ENCODE measurements at regions not wholly inside any gene's neighbourhood (a gene's known extent, or its start where the extent isn't known, plus 50 kb on each side); places are given as distances from the start of the nearest gene placed in this dataset.
"Not testable (repeated sequence)": the region's sequence is repeated elsewhere in the genome, so short reads cannot be mapped to it uniquely, and the experiment has no call there.

GRCh38 chr2:143994961-143995360 lies 525.0 kb downstream of the ZEB2 start (continued):
- no peak for TF ChIP-seq TSHZ2 (CRISPR knock-in tag; IDR thresholded peaks at IDR 0.05)

- ATAC-seq, result not testable (repeated sequence)
These were observed 528.3 kb downstream of the ZEB2 start for GRCh38 chr2:143991596-143991995.

GRCh38 chr2:143988082-143988481 lies 531.8 kb downstream of the ZEB2 start:
- no peak for TF ChIP-seq GLIS3 (CRISPR knock-in tag; IDR thresholded peaks at IDR 0.05)
- TF ChIP-seq TCF4 (CRISPR knock-in tag; IDR thresholded peaks at IDR 0.05; ENCODE audit: borderline replicate concordance), result no peak
- TF ChIP-seq CSRNP3 (CRISPR knock-in tag; IDR thresholded peaks at IDR 0.05), result no peak
- TF ChIP-seq OSR1 (CRISPR knock-in tag; IDR thresholded peaks at IDR 0.05), result no peak
- TF ChIP-seq ISL1 (CRISPR knock-in tag; IDR thresholded peaks at IDR 0.05), result no peak
- no peak for TF ChIP-seq ZFP3 (CRISPR knock-in tag; IDR thresholded peaks at IDR 0.05)
- no peak for TF ChIP-seq ARNTL (CRISPR knock-in tag; IDR thresholded peaks at IDR 0.05; ENCODE audit: borderline replicate concordance, low read depth)
- TF ChIP-seq BACH2 (CRISPR knock-in tag; IDR thresholded peaks at IDR 0.05; ENCODE audit: borderline replicate concordance), result no peak
- no peak for TF ChIP-seq ESRRG (CRISPR knock-in tag; IDR thresholded peaks at IDR 0.05)
- TF ChIP-seq TSHZ2 (CRISPR knock-in tag; IDR thresholded peaks at IDR 0.05), result no peak
- TF ChIP-seq CREB5 (CRISPR knock-in tag; IDR thresholded peaks at IDR 0.05; ENCODE audit: low read depth), result no peak
- no peak for ATAC-seq

GRCh38 chr2:143981428-143981827 lies 538.5 kb downstream of the ZEB2 start:
- TF ChIP-seq SNAI2 (CRISPR knock-in tag; IDR thresholded peaks at IDR 0.05), result no peak
- TF ChIP-seq BACH2 (CRISPR knock-in tag; IDR thresholded peaks at IDR 0.05; ENCODE audit: borderline replicate concordance), result no peak
- TF ChIP-seq TSHZ2 (CRISPR knock-in tag; IDR thresholded peaks at IDR 0.05), result no peak
- TF ChIP-seq TCF4 (CRISPR knock-in tag; IDR thresholded peaks at IDR 0.05; ENCODE audit: borderline replicate concordance), result no peak
- TF ChIP-seq GLIS3 (CRISPR knock-in tag; IDR thresholded peaks at IDR 0.05), result no peak
- no peak for TF ChIP-seq ZNF8 (CRISPR knock-in tag; IDR thresholded peaks at IDR 0.05)
- no peak for TF ChIP-seq CSRNP3 (CRISPR knock-in tag; IDR thresholded peaks at IDR 0.05)
- TF ChIP-seq ZNF70 (CRISPR knock-in tag; IDR thresholded peaks at IDR 0.05), result no peak
- TF ChIP-seq OSR1 (CRISPR knock-in tag; IDR thresholded peaks at IDR 0.05), result no peak
- no peak for TF ChIP-seq ZNF565 (CRISPR knock-in tag; conservative IDR thresholded peaks at IDR 0.05; ENCODE audit: low read depth)
- no peak for TF ChIP-seq RARB (CRISPR knock-in tag; IDR thresholded peaks at IDR 0.05)
- no peak for TF ChIP-seq ZFP3 (CRISPR knock-in tag; IDR thresholded peaks at IDR 0.05)
- no peak for TF ChIP-seq PATZ1 (CRISPR knock-in tag; IDR thresholded peaks at IDR 0.05; ENCODE audit: borderline replicate concordance)
- TF ChIP-seq ARNTL (CRISPR knock-in tag; IDR thresholded peaks at IDR 0.05; ENCODE audit: borderline replicate concordance, low read depth), result no peak
- TF ChIP-seq ZFP30 (CRISPR knock-in tag; IDR thresholded peaks at IDR 0.05), result no peak
- no peak for TF ChIP-seq CREB5 (CRISPR knock-in tag; IDR thresholded peaks at IDR 0.05; ENCODE audit: low read depth)
- no peak for TF ChIP-seq TOX (CRISPR knock-in tag; IDR thresholded peaks at IDR 0.05; ENCODE audit: borderline replicate concordance)
- ATAC-seq, result no peak
